ENCODE measurements at regions not wholly inside any gene's neighbourhood (a gene's known extent, or its start where the extent isn't known, plus 50 kb on each side); places are given as distances from the start of the nearest gene placed in this dataset.

GRCh38 chr6:137688230-137688971, 178.7 kb upstream of the TNFAIP3 start:
- no peak for TF ChIP-seq CTCF (conservative IDR thresholded peaks at IDR 0.05 in 1 of 2, IDR thresholded peaks at IDR 0.05 in 1 of 2; ENCODE audit: low read depth in 1 of 2, low read length in 2 of 2)
- TF ChIP-seq EZH2 (IDR thresholded peaks at IDR 0.05; ENCODE audit: low read length, missing control alignments), result no peak
